HUES6 (cell line): ENCODE measurements at regions not wholly inside any gene's neighbourhood (a gene's known extent, or its start where the extent isn't known, plus 50 kb on each side); places are given as distances from the start of the nearest gene placed in this dataset.

Source experiments
- H3K27ac ChIP-seq: 2 replicates; pipeline ENCODE4 v1.7.0; 2013; ENCODE audit warnings: low read depth, mild to moderate bottlenecking, low read length, inconsistent platforms
- H3K27me3 ChIP-seq: 2 replicates; pipeline ENCODE4 v1.6.1; 2013; ENCODE audit warnings: low read length; ENCODE audit not compliant: control insufficient read depth, insufficient read depth
- H3K36me3 ChIP-seq: 2 replicates; pipeline ENCODE4 v1.6.1; 2013; ENCODE audit warnings: low read length; ENCODE audit not compliant: control insufficient read depth, insufficient read depth
- H3K4me1 ChIP-seq: 2 replicates; pipeline ENCODE4 v1.6.1; 2013; ENCODE audit warnings: low read length; ENCODE audit not compliant: control insufficient read depth, insufficient read depth
- H3K4me3 ChIP-seq: 2 replicates; pipeline ENCODE4 v1.5.1; 2013; ENCODE audit warnings: low read depth, low read length
- H3K9ac ChIP-seq: one replicate; pipeline ENCODE4 v1.6.1; 2013; ENCODE audit warnings: mild to moderate bottlenecking, low read length
- H3K9me3 ChIP-seq: 2 replicates; pipeline ENCODE4 v1.6.1; 2013; ENCODE audit warnings: low read depth, low read length; ENCODE audit not compliant: control insufficient read depth, insufficient read depth

DNA sequence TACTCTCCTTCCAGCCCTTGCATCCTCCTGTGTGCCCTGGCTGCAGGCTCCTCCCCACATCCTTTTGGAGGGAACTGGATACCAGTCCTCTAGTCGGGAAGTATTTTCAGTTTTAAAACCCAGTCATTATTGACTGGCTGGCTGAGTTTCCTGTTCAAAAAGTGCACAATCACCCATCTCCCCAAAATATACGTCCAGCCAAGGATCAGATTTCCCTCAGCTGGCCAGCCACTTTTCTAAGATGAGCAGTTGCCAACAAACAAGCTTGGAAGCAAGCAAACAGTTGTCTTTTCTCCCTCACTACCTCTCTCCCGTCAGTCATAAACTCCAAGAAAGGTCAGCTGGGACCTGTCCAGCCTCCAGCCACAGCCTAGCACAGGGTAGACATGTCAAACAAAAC, 147.7 kb upstream of the GALNT15 start:
- Histone ChIP-seq H3K27me3 (no peaks in the 10 kb centered on the region; the same call in 1 of the 2 replicates), H3K9me3 (no peaks in the 10 kb centered on the region), H3K9ac (no peak overlapping the region), H3K4me3 (no peak overlapping the region), H3K27ac (no peak overlapping the region), H3K4me1 (no peaks in the 10 kb centered on the region), H3K36me3 (no peaks in the 10 kb centered on the region)

GRCh38 chr3:16028604-16029003, 145.9 kb upstream of the GALNT15 start:
- H3K36me3 ChIP-seq: no peaks in the 10 kb centered on the region
- no peaks in the 10 kb centered on the region; the same call in 1 of the 2 replicates for H3K27me3 ChIP-seq
- H3K9me3 ChIP-seq: no peaks in the 10 kb centered on the region
- H3K4me1 ChIP-seq: no peaks in the 10 kb centered on the region
- no peak overlapping the region for H3K27ac ChIP-seq
- no peak overlapping the region for H3K4me3 ChIP-seq
- no peak overlapping the region for H3K9ac ChIP-seq

DNA sequence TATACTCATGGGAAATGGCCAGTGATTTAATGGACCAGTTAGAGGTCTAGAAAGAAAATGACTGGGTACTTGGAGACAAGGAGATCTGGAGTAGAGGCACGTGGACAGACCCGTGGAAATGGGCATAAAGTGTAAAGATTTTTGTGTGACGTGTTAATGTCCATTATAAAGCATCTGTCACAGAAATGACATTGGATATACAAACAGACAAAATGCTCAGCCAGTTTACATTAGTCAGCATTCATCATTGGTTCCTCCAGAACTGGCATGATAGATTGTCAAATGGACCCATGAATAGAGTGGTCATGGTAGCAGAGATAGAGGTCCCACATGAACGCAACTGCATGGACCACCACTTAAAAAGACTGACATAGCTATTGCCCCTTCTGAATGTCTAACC, 144.1 kb upstream of the GALNT15 start:
- Histone ChIP-seq H3K4me3 (no peak overlapping the region), H3K27ac (no peak overlapping the region), H3K4me1 (no peaks in the 10 kb centered on the region), H3K9me3 (no peaks in the 10 kb centered on the region), H3K9ac (no peak overlapping the region), H3K27me3 (no peaks in the 10 kb centered on the region; the same call in 1 of the 2 replicates), H3K36me3 (no peaks in the 10 kb centered on the region)

- Histone ChIP-seq H3K4me1 (no peaks in the 10 kb centered on the region), H3K36me3 (no peaks in the 10 kb centered on the region), H3K27ac (no peak overlapping the region), H3K9ac (no peak overlapping the region), H3K27me3 (no peaks in the 10 kb centered on the region; the same call in 1 of the 2 replicates), H3K4me3 (no peak overlapping the region), H3K9me3 (no peaks in the 10 kb centered on the region)
Observed at GRCh38 chr3:16031434-16031833, 143.0 kb upstream of the GALNT15 start.

GRCh38 chr3:16033889-16034687, 140.4 kb upstream of the GALNT15 start:
- H3K4me1 ChIP-seq: no peaks in the 10 kb centered on the region
- H3K36me3 ChIP-seq: no peaks in the 10 kb centered on the region
- H3K27me3 ChIP-seq: no peaks in the 10 kb centered on the region
- H3K9ac ChIP-seq: no peak overlapping the region
- no peak overlapping the region for H3K4me3 ChIP-seq
- H3K9me3 ChIP-seq: no peaks in the 10 kb centered on the region
- no peak overlapping the region for H3K27ac ChIP-seq

- Histone ChIP-seq H3K27ac (no peak overlapping the region), H3K4me3 (no peak overlapping the region), H3K36me3 (no peaks in the 10 kb centered on the region), H3K27me3 (no peaks in the 10 kb centered on the region), H3K9me3 (no peaks in the 10 kb centered on the region), H3K9ac (no peak overlapping the region), H3K4me1 (no peaks in the 10 kb centered on the region)
Observed at GRCh38 chr3:16040991-16041390, 133.5 kb upstream of the GALNT15 start.

- H3K27ac ChIP-seq: no peak overlapping the region
- H3K4me3 ChIP-seq: no peak overlapping the region
- peaks cover 5% of the 10 kb centered on the region; the same call in 1 of the 2 replicates for H3K4me1 ChIP-seq
- H3K9me3 ChIP-seq: no peaks in the 10 kb centered on the region
- no peaks in the 10 kb centered on the region for H3K27me3 ChIP-seq
- no peaks in the 10 kb centered on the region for H3K36me3 ChIP-seq
- no peak overlapping the region for H3K9ac ChIP-seq
Observed at GRCh38 chr3:16048435-16049318, 125.8 kb upstream of the GALNT15 start.

DNA sequence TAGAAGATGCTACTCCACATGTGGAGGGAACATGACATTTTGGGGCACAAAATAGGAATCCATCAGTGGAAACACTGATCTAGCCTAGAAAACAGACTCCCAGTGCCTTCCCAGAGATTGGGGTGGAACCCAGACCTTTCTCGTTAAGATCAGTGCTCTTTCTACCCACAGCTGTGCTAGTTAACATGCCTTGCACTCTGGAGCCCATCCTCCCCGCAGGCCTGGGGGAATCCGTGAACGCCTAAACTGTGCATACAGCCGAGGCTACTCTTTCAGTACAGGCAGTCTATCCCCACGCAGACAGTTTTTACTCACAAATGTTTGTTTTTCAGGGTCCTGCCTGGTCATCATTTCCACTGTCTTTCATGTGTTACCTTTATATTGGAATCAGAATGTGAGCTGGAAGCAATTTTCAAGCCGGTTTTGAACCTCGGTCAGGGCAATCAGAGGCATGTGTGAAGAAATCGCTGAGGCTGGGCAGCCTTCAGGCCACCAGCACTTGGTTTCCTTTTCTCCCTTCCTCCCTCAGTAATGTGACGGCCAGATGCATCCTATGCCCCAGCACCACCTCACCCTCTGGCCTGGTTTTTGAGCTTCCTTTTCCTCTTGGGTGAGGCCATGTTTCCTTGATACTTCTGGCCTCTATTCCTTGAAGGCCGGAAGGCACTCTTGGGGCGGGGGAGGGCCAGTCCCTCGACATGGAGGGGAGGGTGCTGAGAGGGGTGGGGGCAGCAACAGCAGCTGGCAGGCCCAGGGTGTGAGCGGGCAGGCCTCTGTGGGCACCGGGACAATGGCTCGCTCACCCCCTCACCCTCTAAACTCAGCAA, 123.6 kb upstream of the GALNT15 start:
- H3K9me3 ChIP-seq: no peaks in the 10 kb centered on the region
- H3K9ac ChIP-seq: no peak overlapping the region
- H3K4me1 ChIP-seq: peaks cover 5% of the 10 kb centered on the region; the same call in 1 of the 2 replicates
- no peak overlapping the region for H3K27ac ChIP-seq
- no peaks in the 10 kb centered on the region for H3K27me3 ChIP-seq
- no peak overlapping the region for H3K4me3 ChIP-seq
- no peaks in the 10 kb centered on the region for H3K36me3 ChIP-seq

GRCh38 chr3:16051691-16052090, 122.8 kb upstream of the GALNT15 start:
- peaks cover 5% of the 10 kb centered on the region; the same call in 1 of the 2 replicates for H3K4me1 ChIP-seq
- H3K9ac ChIP-seq: no peak overlapping the region
- H3K4me3 ChIP-seq: no peak overlapping the region
- H3K9me3 ChIP-seq: no peaks in the 10 kb centered on the region
- H3K27ac ChIP-seq: no peak overlapping the region
- no peaks in the 10 kb centered on the region for H3K27me3 ChIP-seq
- H3K36me3 ChIP-seq: no peaks in the 10 kb centered on the region

DNA sequence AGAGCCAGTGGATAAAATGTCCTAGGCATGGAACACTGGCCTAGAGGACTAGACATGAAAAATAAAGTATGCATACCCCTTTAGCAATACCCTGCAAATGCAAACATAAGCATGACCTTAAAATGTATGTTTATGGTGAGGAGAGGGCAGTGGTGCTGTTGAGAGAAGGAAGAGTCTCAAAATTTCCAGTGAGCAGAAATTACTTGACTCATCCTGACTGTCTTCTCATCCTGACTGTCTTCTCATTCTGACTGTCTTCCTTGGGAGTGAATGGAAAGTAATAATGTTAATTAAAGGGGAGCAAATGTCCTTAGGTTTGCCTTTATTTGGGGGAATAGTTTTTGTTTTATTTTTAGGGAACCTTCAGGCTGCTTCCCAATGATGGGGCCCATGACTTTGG, 121.5 kb upstream of the GALNT15 start:
- Histone ChIP-seq H3K4me3 (no peak overlapping the region), H3K36me3 (no peaks in the 10 kb centered on the region), H3K9me3 (no peaks in the 10 kb centered on the region), H3K27ac (no peak overlapping the region), H3K4me1 (peaks cover 5% of the 10 kb centered on the region; the same call in 1 of the 2 replicates), H3K9ac (no peak overlapping the region), H3K27me3 (no peaks in the 10 kb centered on the region)
